Erythroblast (primary cell): ENCODE measurements at regions not wholly inside any gene's neighbourhood (a gene's known extent, or its start where the extent isn't known, plus 50 kb on each side); places are given as distances from the start of the nearest gene placed in this dataset.

Experiments
- GATA1 ChIP-seq: IDR thresholded peaks from 2 replicates; pipeline ENCODE4 v1.6.1; 2011; ENCODE audit warnings: low read depth, mild to moderate bottlenecking, control low read depth, low read length, moderate library complexity
- POLR2A ChIP-seq: IDR thresholded peaks from 2 replicates; pipeline ENCODE4 v1.6.1; 2011; ENCODE audit warnings: mild to moderate bottlenecking, low read length

GRCh38 chr21:25215698-25216384, 391.4 kb downstream of the MRPL39 start:
- TF ChIP-seq POLR2A (no peak), GATA1 (no peak)
